Hematopoietic multipotent progenitor cell treated with erythropoietin and hydrocortisone succinate and interleukin-3 and kit ligand, for 6 days (in vitro differentiated cells): ENCODE measurements at regions not wholly inside any gene's neighbourhood (a gene's known extent, or its start where the extent isn't known, plus 50 kb on each side); places are given as distances from the start of the nearest gene placed in this dataset.

Experiments
- DNase-seq: peaks from one replicate; pipeline ENCODE4 v3.0.0-alpha.2; 2015

- no peak for DNase-seq
Measured at GRCh38 chr1:83114136-83114834, 884.6 kb downstream of the TTLL7 start.

- DNase-seq = no peak
Measured at GRCh38 chr1:83113652-83114051, 885.3 kb downstream of the TTLL7 start.

GRCh38 chr1:83112248-83112885, 886.6 kb downstream of the TTLL7 start:
- no peak for DNase-seq

GRCh38 chr1:83110156-83110555, 888.8 kb downstream of the TTLL7 start:
- DNase-seq = no peak

- no peak for DNase-seq
Measured at GRCh38 chr1:83109692-83110091, 889.2 kb downstream of the TTLL7 start.

- no peak for DNase-seq
Measured at GRCh38 chr1:83104558-83104957, 894.4 kb downstream of the TTLL7 start.

GRCh38 chr1:83103341-83103740, 895.6 kb downstream of the TTLL7 start:
- DNase-seq = no peak

- DNase-seq = no peak
Measured at GRCh38 chr1:83102630-83103071, 896.3 kb downstream of the TTLL7 start.

- no peak for DNase-seq
Measured at GRCh38 chr1:83101406-83101805, 897.5 kb downstream of the TTLL7 start.

- no peak for DNase-seq
Measured at GRCh38 chr1:83100133-83100532, 898.8 kb downstream of the TTLL7 start.

GRCh38 chr1:83098791-83099190, 900.1 kb downstream of the TTLL7 start:
- DNase-seq = no peak

- no peak for DNase-seq
Measured at GRCh38 chr1:83098131-83098530, 900.8 kb downstream of the TTLL7 start.

GRCh38 chr1:83097715-83098114, 901.2 kb downstream of the TTLL7 start:
- no peak for DNase-seq

GRCh38 chr1:83095570-83095969, 903.4 kb downstream of the TTLL7 start:
- no peak for DNase-seq

- no peak for DNase-seq
Measured at GRCh38 chr1:83090195-83090594, 908.7 kb downstream of the TTLL7 start.

GRCh38 chr1:83087851-83088250, 911.1 kb downstream of the TTLL7 start:
- no peak for DNase-seq

GRCh38 chr1:83086986-83087512, 911.9 kb downstream of the TTLL7 start:
- no peak for DNase-seq

- DNase-seq = no peak
Measured at GRCh38 chr1:83086346-83086745, 912.6 kb downstream of the TTLL7 start.

- no peak for DNase-seq
Measured at GRCh38 chr1:83083589-83084224, 915.2 kb downstream of the TTLL7 start.

- DNase-seq = no peak
Measured at GRCh38 chr1:83077411-83077810, 921.5 kb downstream of the TTLL7 start.

- no peak for DNase-seq
Measured at GRCh38 chr1:83075107-83075506, 923.8 kb downstream of the TTLL7 start.

GRCh38 chr1:83067954-83068353, 931.0 kb downstream of the TTLL7 start:
- no peak for DNase-seq

GRCh38 chr1:83065952-83066727, 932.8 kb downstream of the TTLL7 start:
- peak; percentile 6 for DNase-seq
